T-cell (primary cell): ENCODE measurements at regions not wholly inside any gene's neighbourhood (a gene's known extent, or its start where the extent isn't known, plus 50 kb on each side); places are given as distances from the start of the nearest gene placed in this dataset.

Source experiments
- ATAC-seq, 4 experiments: fragments of 200-7000 bp in 3 of 4; fragments of 150-1000 bp in 1 of 4; cut with Tn5 transposase; replicated peaks in 1 of 4; 1 replicate in 3 of 4; 2 replicates in 1 of 4; pipeline ENCODE4 v1.10.0; 2021; ENCODE audit warnings: moderate library complexity in 3 of 4, mild to moderate bottlenecking in 2 of 4, moderate number of reproducible peaks in 1 of 4
- CTCF ChIA-PET, 2 donors: fragments of 300-600 bp; sonication (Branson Sonifier 250); formaldehyde crosslinking; loops; one replicate each; lab custom pipeline; 2022; ENCODE audit warnings: antibody characterized with exemption in 2 of 2; lab: Charles Lee
- POLR2A ChIA-PET, 2 donors: fragments of 300-600 bp; sonication (Branson Sonifier 250); formaldehyde crosslinking; loops; one replicate each; lab custom pipeline; 2022; ENCODE audit warnings: antibody characterized with exemption in 2 of 2; lab: Charles Lee
- DNase-seq, 35 experiments: peaks; one replicate each; pipeline versions ENCODE4 v3.0.0 to v3.0.0-alpha.2; 2013 to 2023
- H3K27ac ChIP-seq: one replicate; pipeline ENCODE4 v1.5.1; 2013; ENCODE audit warnings: low read length
- H3K27me3 ChIP-seq, 2 experiments: replicated peaks in 1 of 2; 1 replicate in 1 of 2; 2 replicates in 1 of 2; pipeline versions ENCODE4 v1.6.1 to v1.7.0; 2013; ENCODE audit warnings: low read length in 1 of 2, mixed read lengths in 1 of 2; ENCODE audit not compliant: control insufficient read depth in 2 of 2, insufficient read depth in 2 of 2; ENCODE audit errors: extremely low read depth in 1 of 2
- H3K36me3 ChIP-seq, 2 donors: 1 replicate in 1 of 2; 2 replicates in 1 of 2; pipeline versions ENCODE4 v1.6.1 to v1.7.0; 2013; ENCODE audit warnings: low read length in 1 of 2; ENCODE audit not compliant: control insufficient read depth in 2 of 2, insufficient read depth in 1 of 2; ENCODE audit errors: extremely low read depth in 1 of 2
- H3K4me1 ChIP-seq, 2 experiments: 1 replicate in 1 of 2; 2 replicates in 1 of 2; pipeline versions ENCODE4 v1.6.1 to v1.7.0; 2013; ENCODE audit warnings: low read length in 2 of 2, mixed read lengths in 1 of 2; ENCODE audit not compliant: insufficient read depth in 2 of 2, control insufficient read depth in 1 of 2; ENCODE audit errors: extremely low read depth in 1 of 2
- H3K4me3 ChIP-seq, 2 donors: 1 replicate in 1 of 2; 2 replicates in 1 of 2; pipeline versions ENCODE4 v1.5.1 to v1.7.0; 2013; ENCODE audit warnings: mild to moderate bottlenecking in 2 of 2, low read length in 1 of 2, moderate library complexity in 1 of 2; ENCODE audit not compliant: control insufficient read depth in 1 of 2; ENCODE audit errors: extremely low read depth in 1 of 2
- H3K9me3 ChIP-seq: 2 replicates; pipeline ENCODE4 v1.7.0; 2013
- H3K27ac Mint-ChIP-seq, 2 donors: one replicate each; pipeline ENCODE4 v1.8.0; 2020 to 2021; ENCODE audit warnings: mild to moderate bottlenecking in 2 of 2, mixed read lengths in 2 of 2
- H3K27me3 Mint-ChIP-seq, 2 donors: one replicate each; pipeline ENCODE4 v1.8.0; 2021 to 2022; ENCODE audit warnings: mixed read lengths in 2 of 2
- H3K36me3 Mint-ChIP-seq: one replicate; pipeline ENCODE4 v1.8.0; 2021; ENCODE audit warnings: mixed read lengths
- H3K4me1 Mint-ChIP-seq, 3 donors: one replicate each; pipeline ENCODE4 v1.8.0; 2020 to 2022; ENCODE audit warnings: mixed read lengths in 3 of 3, mild to moderate bottlenecking in 1 of 3
- H3K4me3 Mint-ChIP-seq, 3 donors: one replicate each; pipeline ENCODE4 v1.8.0; 2020 to 2022; ENCODE audit warnings: mild to moderate bottlenecking in 3 of 3, mixed read lengths in 3 of 3, moderate library complexity in 3 of 3
- H3K9me3 Mint-ChIP-seq, 3 donors: one replicate each; pipeline ENCODE4 v1.8.0; 2020 to 2022; ENCODE audit warnings: mixed read lengths in 3 of 3
- WGBS: methylation state at CpG from one replicate; pipeline ENCODE4 v1.1.5; 2013; ENCODE audit warnings: missing lambda C conversion rate; ENCODE audit not compliant: insufficient coverage; 5-methylcytosine and 5-hydroxymethylcytosine counted together

DNA sequence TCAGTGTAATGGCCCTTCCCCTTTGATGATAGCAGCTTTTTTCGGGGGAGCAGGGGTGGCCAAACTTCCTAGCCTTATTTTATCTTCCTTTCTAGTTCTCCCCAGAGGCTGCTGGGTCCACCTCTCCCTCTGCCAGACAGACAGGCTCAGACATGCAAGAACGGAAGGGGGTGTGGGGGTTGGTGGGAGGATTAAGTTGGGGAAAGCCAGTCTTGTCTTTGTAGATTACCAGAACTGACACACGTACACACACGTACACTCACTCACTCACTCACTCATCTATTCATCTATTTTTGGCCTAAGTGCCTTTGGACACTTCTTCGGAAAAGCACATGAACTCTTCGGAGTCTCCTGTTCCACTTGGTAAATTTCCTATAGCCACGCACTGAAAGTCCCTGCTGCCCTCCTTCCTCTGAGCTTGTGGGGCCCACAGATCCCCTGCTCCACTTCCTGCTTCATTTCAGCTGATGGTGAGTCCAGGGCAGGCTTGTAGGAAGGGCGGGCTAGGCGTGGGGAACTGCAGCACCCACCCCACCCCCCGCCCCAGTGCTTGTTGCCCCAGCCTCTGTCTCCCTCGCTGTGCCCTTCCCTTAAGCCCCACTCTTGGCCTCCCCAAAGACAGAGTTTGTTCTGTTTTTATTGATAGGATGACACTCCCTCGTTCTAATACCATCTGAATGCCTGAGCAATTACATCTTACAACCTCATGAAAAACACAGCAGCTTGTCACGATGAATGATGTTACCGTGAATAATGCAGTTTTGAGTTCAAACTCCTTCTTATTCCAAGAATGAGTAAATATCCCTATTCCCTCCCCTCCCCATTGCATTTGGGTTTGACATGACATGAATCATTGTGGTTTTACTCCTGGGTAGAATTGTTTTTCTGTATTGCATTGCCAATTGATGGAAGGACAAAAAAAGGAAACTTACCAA lies 60.7 kb upstream of the ATP5PO start:
- Histone ChIP-seq H3K36me3 (peaks cover 0 to 2% of the 10 kb centered on the region in 2 donors), H3K9me3 (no peaks in the 10 kb centered on the region), H3K4me1 (peaks cover 17 to 27% of the 10 kb centered on the region in 2 experiments), H3K4me3 (peak overlapping the region in 1 of 2 donors; percentile 18), H3K27me3 (no peaks in the 10 kb centered on the region), H3K27ac (peak overlapping the region; percentile 85)
- peaks cover 0 to 3% (median 0%) of the 10 kb centered on the region in 3 donors for H3K9me3 Mint-ChIP-seq
- peaks cover 39 to 56% (median 55%) of the 10 kb centered on the region in 3 donors for H3K4me1 Mint-ChIP-seq
- H3K4me3 Mint-ChIP-seq = peak overlapping the region; percentile 55 to 69 (median 61)
- DNase-seq (peak in 33 of 35 experiments; percentile 20 to 68 (median 52)), ATAC-seq (peak; percentile 56 to 81 (median 62))
- H3K36me3 Mint-ChIP-seq = peaks cover 11% of the 10 kb centered on the region
- 17% methylated on average over 3 of the region's 14 CpGs for WGBS
- CTCF ChIA-PET = interaction anchor here (0.5 to 1.4 kb wide), 3 partner anchors 44 to 52 kb away, joined by 4 to 6 read pairs (median 4); no protein-coding TSS in a partner anchor
- no peaks in the 10 kb centered on the region for H3K27me3 Mint-ChIP-seq
- peak overlapping the region; percentile 88 to 95 for H3K27ac Mint-ChIP-seq
- POLR2A ChIA-PET = interaction anchor here in 1 of 2 donors (0.6 kb wide), 1 partner anchor 104 kb away, joined by 3 read pairs; no protein-coding TSS in a partner anchor

GRCh38 chr21:33975548-33976081 lies 60.0 kb upstream of the ATP5PO start:
- POLR2A ChIA-PET = no interaction called here
- peak; percentile 72 to 86 (median 76) for ATAC-seq
- peak overlapping the region; percentile 55 to 69 (median 61) for H3K4me3 Mint-ChIP-seq

GRCh38 chr21:33974513-33975468 lies 59.2 kb upstream of the ATP5PO start:
- Mint-ChIP-seq H3K27me3 (no peaks in the 10 kb centered on the region), H3K36me3 (peaks cover 22% of the 10 kb centered on the region), H3K27ac (peak overlapping the region; percentile 88 to 95), H3K4me1 (peaks cover 39 to 52% (median 49%) of the 10 kb centered on the region in 3 donors), H3K4me3 (peak overlapping the region in 1 of 3 donors; percentile 4), H3K9me3 (peaks cover 0 to 3% (median 0%) of the 10 kb centered on the region in 3 donors)
- no peak overlapping the region for H3K4me3 ChIP-seq
- H3K9me3 ChIP-seq = no peaks in the 10 kb centered on the region
- CTCF ChIA-PET = interaction anchor here in 1 of 2 donors (0.7 kb wide), 1 partner anchor 133 kb away, joined by 3 read pairs; no protein-coding TSS in a partner anchor
- peaks cover 17 to 27% of the 10 kb centered on the region in 2 experiments for H3K4me1 ChIP-seq
- 55% methylated on average over 2 of the region's 9 CpGs for WGBS
- DNase-seq (no peak), ATAC-seq (no peak)
- peaks cover 0 to 15% of the 10 kb centered on the region in 2 donors for H3K36me3 ChIP-seq
- H3K27ac ChIP-seq = peak overlapping the region; percentile 85
- no peaks in the 10 kb centered on the region for H3K27me3 ChIP-seq
- POLR2A ChIA-PET = no interaction called here

More at GRCh38 chr21:33975548-33976081, 60.0 kb upstream of the ATP5PO start:
- peaks cover 17 to 27% of the 10 kb centered on the region in 2 experiments for H3K4me1 ChIP-seq
- H3K36me3 ChIP-seq = peaks cover 0 to 7% of the 10 kb centered on the region in 2 donors
- no peak overlapping the region for H3K4me3 ChIP-seq
- H3K4me1 Mint-ChIP-seq = peaks cover 39 to 50% (median 49%) of the 10 kb centered on the region in 3 donors
- peak overlapping the region; percentile 85 for H3K27ac ChIP-seq
- peak in 33 of 35 experiments; percentile 13 to 69 (median 40) for DNase-seq
- H3K9me3 Mint-ChIP-seq = peaks cover 0 to 3% (median 0%) of the 10 kb centered on the region in 3 donors
- H3K9me3 ChIP-seq = no peaks in the 10 kb centered on the region
- H3K27me3 ChIP-seq = no peaks in the 10 kb centered on the region
- 33% methylated on average over 3 of the region's 7 CpGs for WGBS
- peaks cover 15% of the 10 kb centered on the region for H3K36me3 Mint-ChIP-seq
- H3K27ac Mint-ChIP-seq = peak overlapping the region; percentile 88 to 95
- no peaks in the 10 kb centered on the region for H3K27me3 Mint-ChIP-seq
- CTCF ChIA-PET = no interaction called here

DNA sequence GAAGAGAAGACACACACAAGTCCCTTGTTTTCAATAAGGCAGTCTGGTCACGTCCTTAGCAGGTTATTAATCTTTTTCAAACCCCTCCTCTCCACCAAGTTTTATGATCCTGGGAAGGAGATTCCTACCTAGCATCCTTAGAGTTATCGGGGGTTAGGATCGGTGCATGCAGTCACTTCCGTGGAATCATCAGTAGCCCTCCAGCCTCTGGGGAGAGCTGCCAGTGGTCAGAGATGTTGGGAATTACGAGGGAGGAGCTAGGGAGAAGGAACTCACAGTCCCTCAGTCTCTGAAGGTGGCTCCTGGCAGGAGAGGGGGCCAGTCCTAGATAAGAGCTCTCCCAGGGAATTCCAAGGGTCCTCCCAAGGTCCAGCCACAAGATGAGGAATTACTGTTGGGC lies 57.7 kb upstream of the ATP5PO start:
- peaks cover 35 to 48% (median 47%) of the 10 kb centered on the region in 3 donors for H3K4me1 Mint-ChIP-seq

GRCh38 chr21:33972539-33972938 lies 56.9 kb upstream of the ATP5PO start:
- H3K4me3 ChIP-seq = no peak overlapping the region
- peaks cover 0 to 3% (median 0%) of the 10 kb centered on the region in 3 donors for H3K9me3 Mint-ChIP-seq
- no peak overlapping the region for H3K27ac ChIP-seq
- peak overlapping the region in 1 of 2 donors; percentile 11 for H3K27ac Mint-ChIP-seq
- ChIA-PET POLR2A (interaction anchor here in 1 of 2 donors (0.7 kb wide), 1 partner anchor 9 kb away, joined by 9 read pairs; no protein-coding TSS in a partner anchor), CTCF (interaction anchor here in 1 of 2 donors (0.5 kb wide), 1 partner anchor 657 kb away, joined by 3 read pairs; no protein-coding TSS in a partner anchor)
- DNase-seq = no peak
- no peaks in the 10 kb centered on the region for H3K27me3 Mint-ChIP-seq
- no peak overlapping the region for H3K4me3 Mint-ChIP-seq
- no peak for ATAC-seq
- H3K4me1 Mint-ChIP-seq = peaks cover 29 to 45% (median 44%) of the 10 kb centered on the region in 3 donors
- no peaks in the 10 kb centered on the region for H3K27me3 ChIP-seq
- H3K36me3 Mint-ChIP-seq = peaks cover 36% of the 10 kb centered on the region
- WGBS = 95% methylated on average over 4 of the region's 5 CpGs
- no peaks in the 10 kb centered on the region for H3K9me3 ChIP-seq
- H3K4me1 ChIP-seq = peaks cover 17 to 21% of the 10 kb centered on the region in 2 experiments
- peaks cover 3 to 24% of the 10 kb centered on the region in 2 donors for H3K36me3 ChIP-seq

More for the DNA sequence above, 57.7 kb upstream of the ATP5PO start:
- no peak for DNase-seq
- Histone ChIP-seq H3K4me3 (no peak overlapping the region), H3K9me3 (no peaks in the 10 kb centered on the region), H3K27me3 (no peaks in the 10 kb centered on the region), H3K27ac (no peak overlapping the region), H3K36me3 (peaks cover 3 to 24% of the 10 kb centered on the region in 2 donors), H3K4me1 (peaks cover 17 to 27% of the 10 kb centered on the region in 2 experiments)
- POLR2A ChIA-PET = interaction anchor here in 1 of 2 donors (0.6 kb wide), 1 partner anchor 40 kb away, joined by 4 read pairs; no protein-coding TSS in a partner anchor
- CTCF ChIA-PET = no interaction called here
- WGBS = 100% methylated on average over 4 of the region's 5 CpGs
- Mint-ChIP-seq H3K27ac (no peak overlapping the region), H3K4me3 (no peak overlapping the region), H3K9me3 (peaks cover 0 to 1% (median 0%) of the 10 kb centered on the region in 3 donors), H3K27me3 (no peaks in the 10 kb centered on the region), H3K36me3 (peaks cover 32% of the 10 kb centered on the region)
- ATAC-seq = no peak
